ENCODE measurements at regions not wholly inside any gene's neighbourhood (a gene's known extent, or its start where the extent isn't known, plus 50 kb on each side); places are given as distances from the start of the nearest gene placed in this dataset.
A peak's percentile ranks its signal among the peaks of the same experiment; 100 is the strongest.
"Not testable (repeated sequence)": the region's sequence is repeated elsewhere in the genome, so short reads cannot be mapped to it uniquely, and the experiment has no call there.

DNA sequence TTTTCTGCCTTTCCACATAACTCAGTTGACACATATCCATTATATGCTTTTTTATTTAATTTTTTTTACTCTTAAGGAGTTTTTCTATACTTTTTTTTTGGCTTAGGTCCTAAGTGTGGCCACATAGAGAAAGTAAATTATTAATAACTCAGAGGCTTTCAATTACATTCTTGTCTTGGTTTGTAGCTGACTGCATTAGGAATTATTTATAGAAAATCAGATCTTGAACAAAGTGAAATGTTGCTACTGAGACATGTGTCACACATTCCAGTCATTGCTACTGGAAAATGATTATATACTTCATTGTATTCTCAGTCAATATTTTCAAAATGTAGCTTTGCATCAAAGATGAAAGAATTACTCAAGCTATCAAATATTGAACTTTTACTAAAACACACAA, 1277.9 kb downstream of the CDY2B start:
- Mint-ChIP-seq H3K27ac (no peak overlapping the region), H3K27me3 (no peaks in the 10 kb centered on the region), H3K9me3 (peaks cover 6 to 11% of the 10 kb centered on the region in 2 donors), H3K4me1 (no peaks in the 10 kb centered on the region), H3K4me3 (no peak overlapping the region)
- ATAC-seq (no peak), DNase-seq (no peak)

GRCh38 chrY:16601626-16602025, 1278.4 kb downstream of the CDY2B start:
- Mint-ChIP-seq H3K27ac (no peak overlapping the region), H3K27me3 (no peaks in the 10 kb centered on the region), H3K4me1 (no peaks in the 10 kb centered on the region), H3K4me3 (no peak overlapping the region), H3K9me3 (peaks cover 6 to 8% of the 10 kb centered on the region in 2 donors)
- DNase-seq (no peak), ATAC-seq (no peak)

DNA sequence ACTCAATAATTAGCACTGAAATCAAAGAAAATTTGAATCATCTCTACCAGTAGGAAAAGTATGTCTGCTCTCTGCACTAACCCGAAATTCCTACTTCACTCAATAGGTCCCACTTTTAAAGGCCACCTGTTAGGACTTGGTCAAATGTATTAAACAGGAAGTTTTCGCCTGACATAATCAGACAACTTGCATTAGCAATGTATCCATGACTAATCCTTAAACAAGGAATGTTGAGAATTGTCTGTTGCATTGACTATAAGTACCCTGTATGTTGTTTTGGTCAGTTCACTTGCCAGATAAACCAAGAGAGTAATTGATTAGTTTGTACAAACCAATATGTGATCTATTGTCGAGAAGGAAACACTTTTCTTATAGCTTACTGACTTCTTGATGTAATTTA, 1308.0 kb downstream of the CDY2B start:
- Mint-ChIP-seq H3K9me3 (no peaks in the 10 kb centered on the region), H3K4me1 (no peaks in the 10 kb centered on the region), H3K4me3 (no peak overlapping the region), H3K27me3 (no peaks in the 10 kb centered on the region), H3K27ac (no peak overlapping the region)
- DNase-seq (no peak), ATAC-seq (no peak)

- Mint-ChIP-seq H3K9me3 (peaks cover 0 to 11% of the 10 kb centered on the region in 2 donors), H3K27me3 (no peaks in the 10 kb centered on the region), H3K4me1 (no peaks in the 10 kb centered on the region), H3K27ac (no peak overlapping the region), H3K4me3 (no peak overlapping the region)
- no peak for DNase-seq
- ATAC-seq = no peak
Measured at GRCh38 chrY:16562491-16562890, 1317.5 kb downstream of the CDY2B start.

- H3K4me1 Mint-ChIP-seq = no peaks in the 10 kb centered on the region
- H3K27me3 Mint-ChIP-seq = no peaks in the 10 kb centered on the region
- peaks cover 7 to 30% of the 10 kb centered on the region in 2 donors for H3K9me3 Mint-ChIP-seq
- no peak overlapping the region for H3K27ac Mint-ChIP-seq
- no peak overlapping the region for H3K4me3 Mint-ChIP-seq
- DNase-seq = no peak
- ATAC-seq = no peak
Measured at GRCh38 chrY:16522021-16522420, 1358.0 kb downstream of the CDY2B start.

GRCh38 chrY:16502733-16503214, 1377.2 kb downstream of the CDY2B start:
- no peaks in the 10 kb centered on the region for H3K4me1 Mint-ChIP-seq
- no peaks in the 10 kb centered on the region for H3K27me3 Mint-ChIP-seq
- H3K9me3 Mint-ChIP-seq = peaks cover 7 to 13% of the 10 kb centered on the region in 2 donors
- H3K4me3 Mint-ChIP-seq = no peak overlapping the region
- ATAC-seq (no peak), DNase-seq (no peak)
- no peak overlapping the region for H3K27ac Mint-ChIP-seq

- no peaks in the 10 kb centered on the region for H3K4me1 Mint-ChIP-seq
Measured at GRCh38 chrY:16490706-16491105, 1389.3 kb downstream of the CDY2B start.

GRCh38 chrY:16486696-16487215, 1393.3 kb downstream of the CDY2B start:
- ATAC-seq (no peak), DNase-seq (no peak)
- H3K27ac Mint-ChIP-seq = peak overlapping the region in 1 of 2 donors; percentile 19
- peaks cover 18 to 25% of the 10 kb centered on the region in 2 donors for H3K9me3 Mint-ChIP-seq
- H3K4me1 Mint-ChIP-seq = no peaks in the 10 kb centered on the region
- H3K4me3 Mint-ChIP-seq = no peak overlapping the region
- H3K27me3 Mint-ChIP-seq = no peaks in the 10 kb centered on the region

More at GRCh38 chrY:16490706-16491105, 1389.3 kb downstream of the CDY2B start:
- peaks cover 10 to 21% of the 10 kb centered on the region in 2 donors for H3K9me3 Mint-ChIP-seq
- no peaks in the 10 kb centered on the region for H3K27me3 Mint-ChIP-seq
- no peak overlapping the region for H3K27ac Mint-ChIP-seq
- no peak overlapping the region for H3K4me3 Mint-ChIP-seq
- DNase-seq = no peak
- no peak for ATAC-seq

GRCh38 chrY:16480031-16480430, 1400.0 kb downstream of the CDY2B start:
- no peaks in the 10 kb centered on the region for H3K4me1 Mint-ChIP-seq
- no peaks in the 10 kb centered on the region for H3K27me3 Mint-ChIP-seq
- no peak for ATAC-seq
- peaks cover 7 to 21% of the 10 kb centered on the region in 2 donors for H3K9me3 Mint-ChIP-seq
- no peak overlapping the region for H3K27ac Mint-ChIP-seq
- DNase-seq = no peak
- no peak overlapping the region for H3K4me3 Mint-ChIP-seq

DNA sequence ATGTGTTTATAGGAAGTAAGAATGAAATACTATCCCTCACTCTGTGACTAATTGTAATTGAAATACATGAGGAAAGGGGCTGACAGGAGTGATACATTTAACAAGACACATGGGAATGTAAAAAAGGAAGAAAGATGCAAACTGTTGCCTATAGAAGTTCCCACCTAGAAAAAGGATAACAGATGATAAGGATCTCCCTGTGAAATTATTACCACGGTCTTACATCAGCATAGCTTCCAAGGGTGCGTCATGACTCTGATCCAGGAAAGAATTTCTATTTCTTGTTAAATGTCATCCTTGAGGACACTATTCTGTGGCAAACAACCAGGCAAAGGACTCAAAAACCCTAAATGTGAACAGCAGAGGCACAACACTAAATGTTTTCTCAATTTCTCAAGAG, 1406.0 kb downstream of the CDY2B start:
- ATAC-seq (no peak), DNase-seq (no peak)
- H3K4me1 Mint-ChIP-seq = no peaks in the 10 kb centered on the region
- H3K9me3 Mint-ChIP-seq = peaks cover 0 to 11% of the 10 kb centered on the region in 2 donors
- no peaks in the 10 kb centered on the region for H3K27me3 Mint-ChIP-seq
- H3K27ac Mint-ChIP-seq = peak overlapping the region in 1 of 2 donors; percentile 19
- H3K4me3 Mint-ChIP-seq = no peak overlapping the region

DNA sequence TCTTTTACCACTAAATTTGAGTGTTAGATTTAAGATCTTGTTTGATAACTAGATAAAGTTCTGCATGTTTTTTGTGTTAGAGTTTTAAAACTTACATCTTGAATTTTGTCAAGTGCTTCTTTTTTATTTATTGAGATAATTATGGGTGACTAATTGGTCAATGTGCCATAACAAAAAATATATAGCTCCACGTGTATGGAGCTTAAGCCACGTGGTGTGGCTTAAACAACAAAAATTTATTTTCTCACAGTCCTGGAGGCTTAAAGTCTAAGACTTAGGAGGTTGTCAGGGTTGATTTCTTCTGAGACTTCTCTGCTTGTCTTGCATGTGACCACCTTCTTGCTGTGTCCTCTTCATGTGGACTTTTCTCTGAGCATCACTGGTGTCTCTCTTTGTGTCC, 1425.2 kb downstream of the CDY2B start:
- Mint-ChIP-seq H3K27me3 (no peaks in the 10 kb centered on the region), H3K4me1 (no peaks in the 10 kb centered on the region), H3K4me3 (no peak overlapping the region), H3K27ac (no peak overlapping the region), H3K9me3 (peaks cover 7 to 15% of the 10 kb centered on the region in 2 donors)
- ATAC-seq (no peak), DNase-seq (no peak)

- no peak for DNase-seq
- Mint-ChIP-seq H3K27ac (no peak overlapping the region), H3K9me3 (peaks cover 0 to 4% of the 10 kb centered on the region in 2 donors), H3K4me1 (no peaks in the 10 kb centered on the region), H3K4me3 (no peak overlapping the region), H3K27me3 (no peaks in the 10 kb centered on the region)
- no peak for ATAC-seq
Measured at GRCh38 chrY:16446152-16446551, 1433.9 kb downstream of the CDY2B start.

DNA sequence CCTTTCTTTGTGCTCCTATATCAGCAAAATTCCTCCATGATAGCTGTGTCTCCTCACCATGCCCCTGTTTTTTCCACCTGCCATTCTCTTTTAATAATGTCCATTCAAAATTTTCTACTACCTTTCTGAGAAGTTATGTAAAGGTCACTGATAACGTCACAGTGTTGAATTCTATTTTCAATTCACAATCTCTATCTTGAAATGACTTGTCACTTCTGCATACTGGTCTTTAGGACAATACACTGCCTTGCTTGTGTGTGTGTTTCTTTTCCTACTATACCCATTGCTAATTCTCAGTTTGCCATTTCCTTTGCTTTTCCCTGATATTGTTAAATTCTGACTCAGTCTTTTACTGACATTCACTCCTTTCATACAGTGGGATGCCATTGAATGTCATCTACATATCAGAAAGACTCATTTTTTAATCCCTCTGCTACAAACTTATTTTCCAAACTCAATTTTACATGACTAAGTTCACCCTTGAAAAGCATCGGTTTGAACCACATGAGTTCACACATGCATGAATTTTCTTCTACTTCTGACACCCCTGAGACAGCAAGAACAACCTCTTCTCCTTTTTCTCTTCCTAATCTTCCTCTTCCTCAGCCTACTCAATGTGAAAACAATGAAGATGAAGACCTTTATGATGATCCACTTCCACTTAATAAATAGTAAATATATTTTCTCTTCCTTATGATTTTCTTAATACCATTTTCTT, 1470.7 kb downstream of the CDY2B start:
- H3K27ac Mint-ChIP-seq, H3K27me3 Mint-ChIP-seq, DNase-seq, H3K9me3 Mint-ChIP-seq, ATAC-seq, H3K4me1 Mint-ChIP-seq, H3K4me3 Mint-ChIP-seq: not testable (repeated sequence)

DNA sequence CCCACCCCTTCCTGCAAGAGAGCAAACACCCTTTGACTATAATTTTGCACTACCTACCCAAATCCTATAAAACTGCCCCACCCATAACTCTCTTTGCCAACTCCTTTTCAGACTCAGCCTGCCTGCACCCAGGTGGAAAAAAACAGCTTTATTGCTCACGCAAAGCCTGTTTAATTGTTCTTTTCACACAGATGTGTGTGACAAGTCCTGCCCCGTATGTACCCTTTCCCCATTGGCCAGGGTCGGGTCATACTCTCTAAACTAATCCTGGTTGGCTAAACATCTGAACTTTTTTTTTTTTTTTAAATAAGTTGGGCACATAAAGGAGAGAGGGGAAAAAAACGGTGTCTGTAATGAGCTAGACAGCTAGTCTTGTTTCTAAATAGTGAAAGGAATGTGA, 1500.6 kb downstream of the CDY2B start:
- DNase-seq, ATAC-seq, H3K9me3 Mint-ChIP-seq, H3K27ac Mint-ChIP-seq, H3K4me3 Mint-ChIP-seq, H3K4me1 Mint-ChIP-seq, H3K27me3 Mint-ChIP-seq: not testable (repeated sequence)

DNA sequence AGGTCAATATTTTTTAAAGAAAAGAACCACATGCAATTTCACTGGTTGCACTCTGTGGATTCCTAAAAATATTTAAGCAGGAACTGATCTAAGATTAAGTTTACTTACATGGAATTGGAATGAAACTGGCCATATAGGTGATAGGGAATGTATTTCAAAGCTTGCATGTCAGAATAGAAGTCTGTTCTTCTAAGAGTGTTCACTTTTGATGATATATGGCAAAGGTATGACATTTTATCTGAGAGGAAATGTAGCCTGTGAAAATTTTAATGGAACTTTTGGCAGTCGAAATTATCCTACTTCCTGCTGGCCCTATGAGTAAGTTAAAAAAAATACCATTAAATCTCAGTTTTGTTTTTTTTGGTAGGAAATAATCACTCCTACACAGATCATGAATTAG, 1538.4 kb downstream of the CDY2B start:
- H3K4me1 Mint-ChIP-seq, H3K27ac Mint-ChIP-seq, H3K4me3 Mint-ChIP-seq, ATAC-seq, DNase-seq, H3K9me3 Mint-ChIP-seq, H3K27me3 Mint-ChIP-seq: not testable (repeated sequence)

DNA sequence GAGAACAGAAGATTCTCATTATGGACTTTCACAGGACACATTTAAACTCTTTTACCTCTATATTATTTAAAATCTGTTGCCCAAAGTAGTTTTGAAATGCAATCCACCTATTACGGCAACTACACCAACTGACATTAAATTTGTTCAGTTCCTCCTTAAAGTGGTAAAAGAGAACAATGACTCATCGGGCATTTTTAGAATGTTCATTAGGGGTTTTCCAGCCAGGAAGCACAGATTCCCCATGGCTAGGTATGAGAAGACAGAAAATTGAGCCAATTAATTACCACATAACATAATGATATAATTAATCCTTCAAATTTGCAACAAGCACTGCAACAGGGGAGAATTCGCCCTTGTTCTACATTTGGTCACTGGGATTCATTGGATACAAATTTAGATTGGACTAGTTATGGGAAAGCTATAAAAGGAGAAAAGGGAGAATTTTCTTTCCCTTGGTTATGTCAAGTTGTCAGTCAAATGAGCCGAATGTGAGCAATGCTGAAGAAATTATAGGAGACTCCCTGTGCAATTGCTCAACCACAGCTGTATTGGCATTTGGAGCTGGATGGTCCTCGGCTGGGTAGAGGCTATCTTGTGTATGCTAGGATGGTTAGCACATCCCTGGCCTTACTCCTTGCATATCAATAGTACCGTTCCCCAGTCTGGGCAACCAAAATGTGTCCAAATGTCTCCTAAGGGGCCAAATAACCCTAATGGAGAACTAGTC, 1549.8 kb downstream of the CDY2B start:
- H3K4me3 Mint-ChIP-seq, H3K27ac Mint-ChIP-seq, H3K9me3 Mint-ChIP-seq, DNase-seq, ATAC-seq, H3K4me1 Mint-ChIP-seq, H3K27me3 Mint-ChIP-seq: not testable (repeated sequence)

Measured in stimulated activated naive CD8-positive, alpha-beta T cell treated with anti-CD3 and anti-CD28 coated beads, Interleukin-15, amount 100 ng/mL, for 72 hours (primary cell).